ENCODE measurements at regions not wholly inside any gene's neighbourhood (a gene's known extent, or its start where the extent isn't known, plus 50 kb on each side); places are given as distances from the start of the nearest gene placed in this dataset.

DNA sequence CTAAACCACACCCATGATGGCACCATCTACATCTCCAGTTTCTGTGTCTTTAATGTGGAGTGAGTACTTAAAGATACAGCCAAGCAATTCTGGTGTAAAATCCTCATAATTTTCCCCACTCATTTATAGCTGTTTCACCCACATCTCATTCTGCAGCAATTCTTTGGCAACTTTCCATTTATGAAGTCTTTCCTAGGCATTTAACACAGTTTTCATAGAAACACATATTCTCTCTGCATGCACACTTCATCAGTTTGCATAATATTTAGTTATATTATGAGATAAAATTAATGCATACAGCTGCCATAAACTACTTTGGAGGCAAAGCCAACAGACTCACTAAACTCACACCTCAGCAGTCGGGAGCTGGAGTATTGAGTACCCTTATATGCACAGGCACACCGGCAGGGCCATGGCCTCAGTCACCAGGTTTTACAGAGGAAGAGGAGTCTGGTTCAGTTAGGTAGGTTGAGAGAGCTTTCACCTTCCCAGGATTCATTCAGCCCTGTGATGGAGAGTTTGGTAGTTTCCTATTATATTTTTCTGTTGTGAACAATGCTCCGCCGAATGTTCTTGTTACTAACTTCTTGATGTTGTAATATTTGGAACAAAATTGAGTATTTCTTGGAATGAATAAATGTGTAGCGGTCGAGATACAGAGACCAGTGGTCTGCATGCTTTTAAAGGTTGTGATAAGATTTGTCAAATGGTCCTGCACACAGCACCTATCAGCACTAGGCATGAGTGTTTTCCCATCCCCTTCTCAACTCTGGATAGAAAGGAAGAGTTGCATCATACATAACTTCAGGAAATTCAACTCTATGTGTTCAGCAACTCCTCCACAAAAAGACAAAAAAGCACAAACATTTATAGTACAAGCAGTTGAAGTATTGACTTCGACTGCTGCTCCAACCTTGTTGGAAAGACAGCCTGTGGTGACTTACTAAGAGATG is 123.5 kb downstream of the TTC8 start:
- Histone ChIP-seq H3K14ac (replicated peaks; ENCODE audit: low read depth, low read length) (no peak overlapping the region), H3K27ac (ENCODE audit: insufficient read depth, low read length) (no peak overlapping the region), H3K23ac (ENCODE audit: low read depth, low read length) (no peak overlapping the region), H3K4me3 (ENCODE audit: insufficient read depth, low read depth, low read length) (no peak overlapping the region), H2AK9ac (replicated peaks; ENCODE audit: low read depth, low read length, poor library complexity) (no peak overlapping the region), H3K4me1 (ENCODE audit: control insufficient read depth, insufficient read depth, low read length) (peaks cover 2% of the 10 kb centered on the region), H3K9me3 (ENCODE audit: control insufficient read depth, insufficient read depth, low read length) (peaks cover 5% of the 10 kb centered on the region), H2BK5ac (ENCODE audit: low read depth, low read length, poor library complexity, severe bottlenecking) (no peak overlapping the region), H2AK5ac (ENCODE audit: low read depth, low read length) (no peak overlapping the region), H3K18ac (ENCODE audit: low read depth, low read length) (no peak overlapping the region), H2BK120ac (ENCODE audit: low read depth, low read length) (no peak overlapping the region), H3K36me3 (ENCODE audit: control insufficient read depth, insufficient read depth, low read length) (no peaks in the 10 kb centered on the region), H4K91ac (ENCODE audit: insufficient read depth, low read depth, low read length) (no peak overlapping the region), H3K56ac (ENCODE audit: extremely low read depth, insufficient read depth, low read length) (no peak overlapping the region), H2BK20ac (ENCODE audit: low read depth, low read length) (no peak overlapping the region), H3K27me3 (ENCODE audit: control insufficient read depth, insufficient read depth, low read length) (peaks cover 5% of the 10 kb centered on the region; the same call in 1 of the 2 replicates), H3K4ac (ENCODE audit: low read depth, low read length) (no peak overlapping the region; the same call in 1 of the 2 replicates), H2AFZ (replicated peaks; ENCODE audit: low read length, poor library complexity) (peak overlapping the region; percentile 8), H3K4me2 (ENCODE audit: low read depth, low read length) (no peak overlapping the region), H4K8ac (ENCODE audit: low read depth in 2 of 2, low read length in 2 of 2) (no peak overlapping the region), H3K9me1 (ENCODE audit: insufficient read depth, low read length) (no peaks in the 10 kb centered on the region), H4K5ac (ENCODE audit: low read depth, low read length) (no peak overlapping the region; the same call in 1 of the 2 replicates), H2BK15ac (ENCODE audit: low read depth, low read length) (peak overlapping the region; percentile 46; the same call in 1 of the 3 replicates), H3K9ac (ENCODE audit: low read depth, low read length) (no peak overlapping the region), H3K79me1 (ENCODE audit: low read depth in 1 of 2, low read length in 2 of 2) (no peaks in the 10 kb centered on the region), H4K20me1 (ENCODE audit: insufficient read depth, low read length) (no peaks in the 10 kb centered on the region)
- ATAC-seq (ENCODE audit: low read depth) (peak; percentile 27; the same call in 1 of the 2 replicates), DNase-seq (peak; percentile 11)
- no peak for TF ChIP-seq NFE2L2 (IDR thresholded peaks at IDR 0.05; ENCODE audit: low read depth, low read length)
- TF ChIP-seq FOS (IDR thresholded peaks at IDR 0.05; ENCODE audit: low read depth, low read length) = no peak
- TF ChIP-seq CEBPB (IDR thresholded peaks at IDR 0.05; ENCODE audit: low read depth, low read length) = peak; percentile 84
- in situ Hi-C loops (cut with MboI; ENCODE audit: low sequenced_read_pairs) (no loop called here), dilution Hi-C loops (cut with HindIII; ENCODE audit: low sequenced_read_pairs, unreplicated experiment) (no loop called here), intact Hi-C loops (cut with micrococcal nuclease) (no loop called here)
- ChIA-PET POLR2A (ENCODE audit: unreplicated experiment) (no interaction called here), CTCF (no interaction called here)
- 50% methylated on average over 2 of the region's 7 CpGs; no CpG with 5 or more reads in 1 of the 2 experiments for WGBS, 2 experiments (ENCODE audit: extremely low coverage in 2 of 2, insufficient read length in 1 of 2)
- BruUV-seq (replicated peaks) = no TSS peak

All from IMR-90 (cell line).